LNCAP (cell line): ENCODE measurements at regions not wholly inside any gene's neighbourhood (a gene's known extent, or its start where the extent isn't known, plus 50 kb on each side); places are given as distances from the start of the nearest gene placed in this dataset.

Experiments
- CTCF ChIP-seq: fragments of 450-650 bp; IDR thresholded peaks from 2 replicates; pipeline ENCODE4 v1.5.1; 2017; ENCODE audit warnings: mild to moderate bottlenecking

GRCh38 chr12:83388551-83388950 is 701.8 kb downstream of the TMTC2 start:
- TF ChIP-seq CTCF: no peak

- no peak for TF ChIP-seq CTCF
Measured at GRCh38 chr12:83386527-83387264, 700.0 kb downstream of the TMTC2 start.

- no peak for TF ChIP-seq CTCF
Measured at GRCh38 chr12:83378186-83378727, 691.6 kb downstream of the TMTC2 start.

- TF ChIP-seq CTCF: no peak
Measured at GRCh38 chr12:83365317-83365716, 678.6 kb downstream of the TMTC2 start.

GRCh38 chr12:83361475-83361874 is 674.8 kb downstream of the TMTC2 start:
- TF ChIP-seq CTCF: no peak

GRCh38 chr12:83361071-83361470 is 674.4 kb downstream of the TMTC2 start:
- no peak for TF ChIP-seq CTCF

- TF ChIP-seq CTCF: no peak
Measured at GRCh38 chr12:83349907-83350611, 663.4 kb downstream of the TMTC2 start.
